RWPE2 (cell line): ENCODE measurements at regions not wholly inside any gene's neighbourhood (a gene's known extent, or its start where the extent isn't known, plus 50 kb on each side); places are given as distances from the start of the nearest gene placed in this dataset.
A peak's percentile ranks its signal among the peaks of the same experiment; 100 is the strongest.

Experiments
- ATAC-seq: fragments of 200-7000 bp; cut with Tn5 transposase; 3 replicates; pipeline ENCODE4 v1.9.1; 2021; ENCODE audit warnings: low read depth
- DNase-seq: peaks from one replicate; pipeline ENCODE4 v3.0.0-alpha.2; 2020; ENCODE audit warnings: low spot score
- H3K27ac ChIP-seq: fragments of 450-650 bp; 2 replicates; pipeline ENCODE4 v1.5.1; 2017; ENCODE audit warnings: mild to moderate bottlenecking; ENCODE audit not compliant: poor library complexity, severe bottlenecking
- H3K27me3 ChIP-seq: fragments of 250-450 bp; sonication (Bioruptor Pico); 2 replicates; pipeline ENCODE4 v1.5.1; 2021; ENCODE audit warnings: mild to moderate bottlenecking, moderate library complexity; ENCODE audit not compliant: insufficient read depth, poor library complexity, severe bottlenecking
- H3K36me3 ChIP-seq: fragments of 250-450 bp; sonication (Bioruptor Pico); 2 replicates; pipeline ENCODE4 v1.5.1; 2020; ENCODE audit warnings: low read depth, mild to moderate bottlenecking, moderate library complexity
- H3K4me1 ChIP-seq: fragments of 250-450 bp; sonication (Bioruptor Pico); 2 replicates; pipeline ENCODE4 v1.5.1; 2021; ENCODE audit warnings: mild to moderate bottlenecking, moderate library complexity; ENCODE audit not compliant: insufficient read depth, poor library complexity, severe bottlenecking
- H3K4me3 ChIP-seq: fragments of 250-450 bp; sonication (Bioruptor Pico); 2 replicates; pipeline ENCODE4 v1.5.1; 2021; ENCODE audit warnings: mild to moderate bottlenecking, moderate library complexity; ENCODE audit not compliant: severe bottlenecking
- H3K9me3 ChIP-seq: fragments of 250-450 bp; sonication (Bioruptor Pico); 2 replicates; pipeline ENCODE4 v1.5.1; 2021; ENCODE audit warnings: mild to moderate bottlenecking, moderate library complexity; ENCODE audit not compliant: severe bottlenecking
- CTCF ChIP-seq: fragments of 450-650 bp; IDR thresholded peaks from one replicate; pipeline ENCODE4 v1.5.1; 2017; ENCODE audit warnings: mild to moderate bottlenecking, moderate library complexity; ENCODE audit not compliant: poor library complexity, severe bottlenecking

DNA sequence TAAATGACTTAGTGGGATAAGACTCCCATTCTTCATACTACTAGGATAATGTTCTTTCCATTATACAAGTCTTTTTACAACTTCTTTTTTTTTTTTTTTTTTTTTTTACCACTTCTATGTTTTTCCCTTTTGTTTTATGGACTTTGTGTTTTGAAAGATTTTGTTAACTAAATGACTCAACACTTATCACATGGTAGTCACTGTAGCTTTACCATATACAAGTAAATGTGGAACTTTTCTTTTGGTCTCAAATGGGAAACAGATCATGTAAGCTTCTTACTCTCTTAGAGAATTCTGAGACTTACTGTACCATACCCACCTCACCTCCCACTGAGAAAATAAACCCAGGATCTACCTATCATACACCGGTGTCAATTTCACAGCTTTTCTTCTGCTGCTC is 590.3 kb upstream of the CDH2 start:
- Histone ChIP-seq H3K27ac (peak overlapping the region; percentile 37), H3K27me3 (no peaks in the 10 kb centered on the region), H3K4me3 (no peak overlapping the region), H3K36me3 (no peaks in the 10 kb centered on the region), H3K4me1 (peaks cover 12% of the 10 kb centered on the region), H3K9me3 (no peaks in the 10 kb centered on the region)
- no peak for DNase-seq
- TF ChIP-seq CTCF: no peak
- ATAC-seq: no peak

DNA sequence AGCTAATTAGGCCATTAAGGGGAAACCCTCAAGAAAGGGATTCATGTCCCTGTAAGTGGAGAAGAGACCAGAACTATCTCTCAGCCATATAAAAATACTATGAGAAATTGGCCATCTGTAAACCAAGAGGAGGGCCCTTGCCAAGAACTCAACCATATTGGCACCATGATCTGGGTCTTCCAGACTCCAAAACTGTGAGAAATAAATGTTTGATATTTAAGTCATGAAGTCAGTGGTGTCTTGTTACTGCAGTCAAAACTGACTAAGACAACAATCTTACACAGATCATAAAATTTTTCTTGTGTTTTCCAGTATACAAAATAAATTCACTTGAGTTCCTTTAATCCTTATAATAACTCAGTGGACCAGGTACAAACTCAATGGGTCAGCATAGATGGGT is 589.8 kb upstream of the CDH2 start:
- Histone ChIP-seq H3K36me3 (no peaks in the 10 kb centered on the region), H3K9me3 (no peaks in the 10 kb centered on the region), H3K27ac (no peak overlapping the region), H3K27me3 (no peaks in the 10 kb centered on the region), H3K4me1 (peaks cover 12% of the 10 kb centered on the region), H3K4me3 (no peak overlapping the region)
- DNase-seq: no peak
- no peak for TF ChIP-seq CTCF
- no peak for ATAC-seq

DNA sequence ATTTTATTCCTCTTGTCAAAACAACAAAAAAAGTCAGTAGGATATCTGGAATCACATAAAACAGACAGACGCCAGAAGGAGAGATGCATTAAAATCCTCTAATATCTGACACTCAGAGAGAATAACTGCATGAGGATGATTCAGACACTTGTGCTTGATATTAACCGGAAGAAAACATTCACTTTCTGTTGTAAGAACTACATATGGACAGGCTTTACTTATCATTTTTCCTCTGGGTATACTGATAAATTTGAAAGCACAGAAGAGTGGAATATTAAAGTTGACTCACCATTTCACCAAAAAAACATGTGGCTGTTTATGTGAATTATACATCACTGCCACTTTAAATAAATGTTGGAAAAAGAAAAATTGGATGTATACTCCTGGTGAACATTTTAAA is 589.1 kb upstream of the CDH2 start:
- ATAC-seq (no peak), DNase-seq (no peak)
- Histone ChIP-seq H3K27me3 (no peaks in the 10 kb centered on the region), H3K4me3 (no peak overlapping the region), H3K27ac (no peak overlapping the region), H3K36me3 (no peaks in the 10 kb centered on the region), H3K4me1 (peaks cover 12% of the 10 kb centered on the region), H3K9me3 (no peaks in the 10 kb centered on the region)
- TF ChIP-seq CTCF: no peak

DNA sequence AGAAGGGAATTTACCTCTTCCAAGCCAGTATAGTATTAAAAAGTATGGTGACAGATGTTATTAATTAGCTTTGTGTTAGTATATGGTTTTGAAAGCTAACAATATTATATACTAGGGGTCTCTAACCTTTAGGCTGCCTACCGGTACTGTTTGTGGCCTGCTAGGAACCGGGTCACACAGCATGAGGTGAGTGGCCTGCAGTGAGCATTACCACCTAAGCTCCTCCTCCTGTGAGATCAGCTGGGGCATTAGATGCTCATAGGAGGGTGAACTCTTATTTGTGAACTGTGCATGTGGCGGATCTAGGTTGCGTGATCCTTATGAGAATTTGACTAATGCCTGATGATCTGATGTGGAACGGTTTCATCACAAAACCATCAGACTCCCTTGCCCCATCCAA is 583.4 kb upstream of the CDH2 start:
- no peak for DNase-seq

More for the DNA sequence above, 583.4 kb upstream of the CDH2 start:
- Histone ChIP-seq H3K36me3 (no peaks in the 10 kb centered on the region), H3K27me3 (no peaks in the 10 kb centered on the region), H3K9me3 (no peaks in the 10 kb centered on the region), H3K4me3 (no peak overlapping the region), H3K4me1 (no peaks in the 10 kb centered on the region), H3K27ac (no peak overlapping the region)
- TF ChIP-seq CTCF: no peak
- ATAC-seq: no peak
